Right lobe of liver (tissue), 4 donors: ENCODE measurements at regions not wholly inside any gene's neighbourhood (a gene's known extent, or its start where the extent isn't known, plus 50 kb on each side); places are given as distances from the start of the nearest gene placed in this dataset.

ENCODE experiments used
- CTCF ChIP-seq, 4 donors: fragments of 200-600 bp in 3 of 4; fragments of 450-650 bp in 1 of 4; IDR thresholded peaks; one replicate each; pipeline versions ENCODE4 v1.5.1 to v1.8.0; 2016 to 2022; ENCODE audit warnings: antibody characterized with exemption in 4 of 4, mild to moderate bottlenecking in 2 of 4
- POLR2A ChIP-seq: fragments of 450-650 bp; IDR thresholded peaks from one replicate; pipeline ENCODE4 v1.6.1; 2017; ENCODE audit warnings: antibody characterized with exemption, mild to moderate bottlenecking
- donor health status: DM: no; HTN: no; CAD: no.
- donor health status: DM: no; HTN: no; CAD: no.
- donor health status: DM: no; HTN: yes; CAD: no.

GRCh38 chr10:8591640-8592039 lies 537.2 kb downstream of the GATA3 start:
- TF ChIP-seq CTCF (IDR thresholded peaks at IDR 0.05) (no peak), POLR2A (no peak)
